ENCODE measurements at regions not wholly inside any gene's neighbourhood (a gene's known extent, or its start where the extent isn't known, plus 50 kb on each side); places are given as distances from the start of the nearest gene placed in this dataset.

DNA sequence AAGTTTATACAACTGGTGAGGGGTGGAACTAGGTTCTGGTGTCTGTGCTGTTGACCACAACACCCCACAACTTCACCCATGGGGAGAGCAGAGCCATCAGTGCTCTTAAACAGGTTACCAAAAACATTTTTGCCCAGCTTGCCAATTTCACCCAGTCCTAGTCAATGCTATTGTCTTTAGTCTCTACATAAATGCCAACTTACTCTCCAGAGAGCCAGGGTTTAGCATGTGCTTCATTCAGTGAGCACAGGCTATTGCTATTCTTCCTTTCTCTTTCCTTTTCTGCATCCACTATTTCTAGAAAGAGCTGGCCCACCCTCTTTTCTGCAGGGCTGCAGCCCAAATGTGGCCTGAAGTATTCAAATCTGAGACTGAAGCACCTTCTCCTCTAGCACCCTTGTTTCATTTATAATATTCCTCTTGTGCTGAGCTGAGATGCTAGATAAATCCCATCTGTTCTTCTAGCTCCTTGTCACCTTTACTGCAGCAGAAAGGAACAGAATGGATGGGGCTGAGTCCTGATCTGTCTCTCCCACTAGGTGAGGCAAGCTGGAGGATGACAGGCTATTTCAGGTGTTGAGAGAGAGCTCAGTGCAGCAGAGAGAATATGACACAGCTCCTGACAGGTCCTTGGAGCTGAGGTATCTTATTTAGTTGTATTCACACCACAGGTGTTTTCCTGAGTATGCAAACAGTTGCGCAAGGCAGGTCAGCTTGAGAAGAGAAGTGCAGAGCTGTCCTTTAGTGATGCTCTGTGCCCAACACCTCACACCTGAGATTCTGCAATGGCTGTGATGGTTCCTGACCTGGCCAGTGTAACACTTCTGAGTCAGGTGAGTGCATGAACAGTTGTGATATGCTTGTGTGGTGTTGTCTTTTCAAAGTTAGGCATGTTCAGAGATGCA is 819.2 kb downstream of the CCSER2 start:
- TF ChIP-seq, protein P1, sequence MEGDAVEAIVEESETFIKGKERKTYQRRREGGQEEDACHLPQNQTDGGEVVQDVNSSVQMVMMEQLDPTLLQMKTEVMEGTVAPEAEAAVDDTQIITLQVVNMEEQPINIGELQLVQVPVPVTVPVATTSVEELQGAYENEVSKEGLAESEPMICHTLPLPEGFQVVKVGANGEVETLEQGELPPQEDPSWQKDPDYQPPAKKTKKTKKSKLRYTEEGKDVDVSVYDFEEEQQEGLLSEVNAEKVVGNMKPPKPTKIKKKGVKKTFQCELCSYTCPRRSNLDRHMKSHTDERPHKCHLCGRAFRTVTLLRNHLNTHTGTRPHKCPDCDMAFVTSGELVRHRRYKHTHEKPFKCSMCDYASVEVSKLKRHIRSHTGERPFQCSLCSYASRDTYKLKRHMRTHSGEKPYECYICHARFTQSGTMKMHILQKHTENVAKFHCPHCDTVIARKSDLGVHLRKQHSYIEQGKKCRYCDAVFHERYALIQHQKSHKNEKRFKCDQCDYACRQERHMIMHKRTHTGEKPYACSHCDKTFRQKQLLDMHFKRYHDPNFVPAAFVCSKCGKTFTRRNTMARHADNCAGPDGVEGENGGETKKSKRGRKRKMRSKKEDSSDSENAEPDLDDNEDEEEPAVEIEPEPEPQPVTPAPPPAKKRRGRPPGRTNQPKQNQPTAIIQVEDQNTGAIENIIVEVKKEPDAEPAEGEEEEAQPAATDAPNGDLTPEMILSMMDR (IDR thresholded peaks at IDR 0.05), result no peak
- TF ChIP-seq POLR2A (IDR thresholded peaks at IDR 0.05), result no peak
